Calu3 (cell line): ENCODE measurements at regions not wholly inside any gene's neighbourhood (a gene's known extent, or its start where the extent isn't known, plus 50 kb on each side); places are given as distances from the start of the nearest gene placed in this dataset.
"Not testable (repeated sequence)": the region's sequence is repeated elsewhere in the genome, so short reads cannot be mapped to it uniquely, and the experiment has no call there.

ENCODE experiments used
- BruUV-seq: library from RNA; stranded (reverse); fragments of 400-500 nt; replicated peaks from 2 replicates; lab custom pipeline; 2021; lab: Mats Ljungman, UMichigan
- CTCF ChIA-PET: fragments of 300-600 bp; sonication (Branson Sonifier 250); formaldehyde crosslinking; loops from one replicate; lab custom pipeline; 2022; ENCODE audit warnings: antibody characterized with exemption; lab: Charles Lee
- DNase-seq: peaks from one replicate; pipeline ENCODE4 v3.0.0; 2022
- H3K27ac Mint-ChIP-seq: one replicate; pipeline ENCODE4 v1.8.0; 2022; ENCODE audit warnings: mixed read lengths; ENCODE audit not compliant: unreplicated experiment
- H3K27me3 Mint-ChIP-seq: one replicate; pipeline ENCODE4 v1.8.0; 2022; ENCODE audit warnings: mixed read lengths; ENCODE audit not compliant: unreplicated experiment
- H3K36me3 Mint-ChIP-seq: one replicate; pipeline ENCODE4 v1.8.0; 2022; ENCODE audit warnings: mild to moderate bottlenecking, moderate library complexity, mixed read lengths; ENCODE audit not compliant: insufficient read depth, unreplicated experiment
- H3K4me1 Mint-ChIP-seq: one replicate; pipeline ENCODE4 v1.8.0; 2022; ENCODE audit warnings: mild to moderate bottlenecking, low read depth, mixed read lengths; ENCODE audit not compliant: unreplicated experiment
- H3K4me3 Mint-ChIP-seq: one replicate; pipeline ENCODE4 v1.8.0; 2022; ENCODE audit warnings: mild to moderate bottlenecking, low read depth, moderate library complexity, mixed read lengths; ENCODE audit not compliant: unreplicated experiment
- H3K9me3 Mint-ChIP-seq: one replicate; pipeline ENCODE4 v1.8.0; 2022; ENCODE audit warnings: low read depth, mixed read lengths; ENCODE audit not compliant: unreplicated experiment
- CTCF ChIP-seq: fragments of 200-600 bp; IDR thresholded peaks from one replicate; pipeline ENCODE4 v1.8.0; 2022; ENCODE audit warnings: antibody characterized with exemption; ENCODE audit not compliant: unreplicated experiment
- intact Hi-C: fragments of 100-400 bp; cut with micrococcal nuclease; formaldehyde crosslinking; loops from one replicate; pipeline ENCODE4 v1.10.0; 2022; ENCODE audit not compliant: unreplicated experiment

GRCh38 chr12:31796270-31796951 is 67.6 kb upstream of the AMN1 start:
- TF ChIP-seq CTCF, result no peak
- intact Hi-C loops, result no loop called here
- Mint-ChIP-seq H3K27ac (no peak overlapping the region), H3K4me1 (no peaks in the 10 kb centered on the region), H3K9me3 (no peaks in the 10 kb centered on the region), H3K4me3 (no peak overlapping the region), H3K27me3 (no peaks in the 10 kb centered on the region), H3K36me3 (no peaks in the 10 kb centered on the region)
- DNase-seq, result no peak
- BruUV-seq, result no TSS peak
- CTCF ChIA-PET, result no interaction called here

- Mint-ChIP-seq H3K27me3 (no peaks in the 10 kb centered on the region), H3K27ac (no peak overlapping the region), H3K4me3 (no peak overlapping the region), H3K4me1 (no peaks in the 10 kb centered on the region), H3K36me3 (no peaks in the 10 kb centered on the region), H3K9me3 (no peaks in the 10 kb centered on the region)
- CTCF ChIA-PET, result interaction anchor here (1.2 kb wide), 1 partner anchor 10 kb away, joined by 3 read pairs; no protein-coding TSS in a partner anchor
- intact Hi-C loops, result no loop called here
- no peak for TF ChIP-seq CTCF
- BruUV-seq, result no TSS peak
- no peak for DNase-seq
Observed at GRCh38 chr12:31794745-31795144, 65.9 kb upstream of the AMN1 start.

GRCh38 chr12:31791265-31791664 is 62.4 kb upstream of the AMN1 start:
- CTCF ChIA-PET, result interaction anchor here (0.5 to 1.8 kb wide), 2 partner anchors 18 to 45 kb away, joined by 3 to 5 read pairs; no protein-coding TSS in a partner anchor
- H3K36me3 Mint-ChIP-seq, intact Hi-C loops: not testable (repeated sequence)

GRCh38 chr12:31790759-31791158 is 61.9 kb upstream of the AMN1 start:
- Mint-ChIP-seq H3K27me3 (no peaks in the 10 kb centered on the region), H3K4me1 (no peaks in the 10 kb centered on the region), H3K36me3 (peaks cover 4% of the 10 kb centered on the region), H3K27ac (no peak overlapping the region), H3K4me3 (no peak overlapping the region), H3K9me3 (no peaks in the 10 kb centered on the region)
- DNase-seq, result no peak
- CTCF ChIA-PET, result interaction anchor here (0.5 to 1.8 kb wide), 2 partner anchors 17 to 45 kb away, joined by 3 to 5 read pairs; no protein-coding TSS in a partner anchor
- TF ChIP-seq CTCF, result no peak
- no TSS peak for BruUV-seq
- intact Hi-C loops, result no loop called here

More at GRCh38 chr12:31791265-31791664, 62.4 kb upstream of the AMN1 start:
- not testable (repeated sequence) for H3K9me3 Mint-ChIP-seq, H3K4me3 Mint-ChIP-seq, BruUV-seq, H3K4me1 Mint-ChIP-seq, DNase-seq, H3K27ac Mint-ChIP-seq, H3K27me3 Mint-ChIP-seq

- intact Hi-C loops, result no loop called here
- H3K27ac Mint-ChIP-seq, result no peak overlapping the region
- CTCF ChIA-PET, result no interaction called here
- no peaks in the 10 kb centered on the region for H3K27me3 Mint-ChIP-seq
- H3K4me1 Mint-ChIP-seq, result no peaks in the 10 kb centered on the region
- TF ChIP-seq CTCF, result no peak
- DNase-seq, result no peak
- H3K9me3 Mint-ChIP-seq, result peaks cover 4% of the 10 kb centered on the region
- H3K36me3 Mint-ChIP-seq, result peaks cover 4% of the 10 kb centered on the region
- BruUV-seq, result no TSS peak
- no peak overlapping the region for H3K4me3 Mint-ChIP-seq
Observed at GRCh38 chr12:31785318-31785717, 56.5 kb upstream of the AMN1 start.
